ENCODE measurements at regions not wholly inside any gene's neighbourhood (a gene's known extent, or its start where the extent isn't known, plus 50 kb on each side); places are given as distances from the start of the nearest gene placed in this dataset.

- TF ChIP-seq CTCF (IDR thresholded peaks at IDR 0.05) (no peak), POLR2A (IDR thresholded peaks at IDR 0.05) (no peak)
Observed at GRCh38 chr13:61138857-61139256, 276.8 kb downstream of the PCDH20 start.

All from esophagus squamous epithelium (tissue), 4 donors.